Endothelial cell of umbilical vein (primary cell): ENCODE measurements at regions not wholly inside any gene's neighbourhood (a gene's known extent, or its start where the extent isn't known, plus 50 kb on each side); places are given as distances from the start of the nearest gene placed in this dataset.

Experiments
- CTCF ChIP-seq, 2 donors: IDR thresholded peaks; 1 replicate in 1 of 2; 2 replicates in 1 of 2; pipeline ENCODE4 v1.5.1; 2011; ENCODE audit warnings: low read length in 2 of 2, mild to moderate bottlenecking in 2 of 2, moderate library complexity in 2 of 2, control low read depth in 1 of 2, inconsistent platforms in 1 of 2, low read depth in 1 of 2; ENCODE audit not compliant: insufficient read depth in 1 of 2; ENCODE audit errors: extremely low read depth in 1 of 2
- EZH2 ChIP-seq: IDR thresholded peaks from 2 replicates; pipeline ENCODE4 v1.6.1; 2012; ENCODE audit warnings: borderline replicate concordance, low read depth, mild to moderate bottlenecking, moderate library complexity, low read length, inconsistent platforms; ENCODE audit not compliant: severe bottlenecking
- FOS ChIP-seq: IDR thresholded peaks from 2 replicates; pipeline ENCODE4 v1.6.1; 2011; ENCODE audit warnings: mild to moderate bottlenecking, low read length, moderate library complexity, borderline replicate concordance; ENCODE audit not compliant: insufficient read depth
- GATA2 ChIP-seq: IDR thresholded peaks from 2 replicates; pipeline ENCODE4 v1.7.0; 2011; ENCODE audit warnings: low read depth, mild to moderate bottlenecking, moderate library complexity, mixed read lengths, low read length; ENCODE audit not compliant: insufficient read length, insufficient read depth
- MAX ChIP-seq: IDR thresholded peaks from 2 replicates; pipeline ENCODE4 v1.6.1; 2011; ENCODE audit not compliant: insufficient read depth, insufficient read length
- POLR2A ChIP-seq: IDR thresholded peaks from 2 replicates; pipeline ENCODE4 v1.6.1; 2012; ENCODE audit warnings: low read depth, mild to moderate bottlenecking, control low read depth, low read length
- POLR2AphosphoS5 ChIP-seq: IDR thresholded peaks from 2 replicates; pipeline ENCODE4 v1.6.1; 2012; ENCODE audit warnings: low read depth, mild to moderate bottlenecking, control low read depth, low read length, moderate library complexity; ENCODE audit not compliant: insufficient read depth

- TF ChIP-seq CTCF (IDR thresholded peaks at IDR 0.05; ENCODE audit: extremely low read depth in 1 of 2, insufficient read depth in 1 of 2, low read depth in 1 of 2, low read length in 2 of 2) (no peak), POLR2A (no peak), POLR2AphosphoS5 (no peak), FOS (no peak), MAX (no peak), EZH2 (no peak), GATA2 (no peak)
These were observed 70.0 kb upstream of the SLC45A1 start for GRCh38 chr1:8247811-8248436.
